ENCODE measurements at regions not wholly inside any gene's neighbourhood (a gene's known extent, or its start where the extent isn't known, plus 50 kb on each side); places are given as distances from the start of the nearest gene placed in this dataset.
A peak's percentile ranks its signal among the peaks of the same experiment; 100 is the strongest.

- intact Hi-C loops (cut with micrococcal nuclease) = no loop called here
Measured at GRCh38 chr18:64276311-64277090, 127.6 kb upstream of the LINC00305 start.

GRCh38 chr18:64275593-64276300 lies 126.9 kb upstream of the LINC00305 start:
- Histone ChIP-seq H3K36me3 (no peaks in the 10 kb centered on the region), H3K4me3 (no peak overlapping the region), H3K4me1 (no peaks in the 10 kb centered on the region), H3K27me3 (ENCODE audit: low read depth) (no peaks in the 10 kb centered on the region), H3K27ac (replicated peaks) (peak overlapping the region; percentile 46), H3K9me3 (replicated peaks) (no peaks in the 10 kb centered on the region)
- TF ChIP-seq, protein P1, sequence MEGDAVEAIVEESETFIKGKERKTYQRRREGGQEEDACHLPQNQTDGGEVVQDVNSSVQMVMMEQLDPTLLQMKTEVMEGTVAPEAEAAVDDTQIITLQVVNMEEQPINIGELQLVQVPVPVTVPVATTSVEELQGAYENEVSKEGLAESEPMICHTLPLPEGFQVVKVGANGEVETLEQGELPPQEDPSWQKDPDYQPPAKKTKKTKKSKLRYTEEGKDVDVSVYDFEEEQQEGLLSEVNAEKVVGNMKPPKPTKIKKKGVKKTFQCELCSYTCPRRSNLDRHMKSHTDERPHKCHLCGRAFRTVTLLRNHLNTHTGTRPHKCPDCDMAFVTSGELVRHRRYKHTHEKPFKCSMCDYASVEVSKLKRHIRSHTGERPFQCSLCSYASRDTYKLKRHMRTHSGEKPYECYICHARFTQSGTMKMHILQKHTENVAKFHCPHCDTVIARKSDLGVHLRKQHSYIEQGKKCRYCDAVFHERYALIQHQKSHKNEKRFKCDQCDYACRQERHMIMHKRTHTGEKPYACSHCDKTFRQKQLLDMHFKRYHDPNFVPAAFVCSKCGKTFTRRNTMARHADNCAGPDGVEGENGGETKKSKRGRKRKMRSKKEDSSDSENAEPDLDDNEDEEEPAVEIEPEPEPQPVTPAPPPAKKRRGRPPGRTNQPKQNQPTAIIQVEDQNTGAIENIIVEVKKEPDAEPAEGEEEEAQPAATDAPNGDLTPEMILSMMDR (IDR thresholded peaks at IDR 0.05; ENCODE audit: borderline replicate concordance) = no peak
- no peak for DNase-seq
- intact Hi-C loops (cut with micrococcal nuclease) = no loop called here

More at GRCh38 chr18:64276311-64277090, 127.6 kb upstream of the LINC00305 start:
- H3K36me3 ChIP-seq = no peaks in the 10 kb centered on the region
- no peak for DNase-seq
- no peaks in the 10 kb centered on the region for H3K4me1 ChIP-seq
- TF ChIP-seq, protein P1 (IDR thresholded peaks at IDR 0.05; ENCODE audit: borderline replicate concordance) = no peak
- no peaks in the 10 kb centered on the region for H3K9me3 ChIP-seq (replicated peaks)
- no peak overlapping the region for H3K4me3 ChIP-seq
- peak overlapping the region; percentile 46 for H3K27ac ChIP-seq (replicated peaks)
- no peaks in the 10 kb centered on the region for H3K27me3 ChIP-seq (ENCODE audit: low read depth)

DNA sequence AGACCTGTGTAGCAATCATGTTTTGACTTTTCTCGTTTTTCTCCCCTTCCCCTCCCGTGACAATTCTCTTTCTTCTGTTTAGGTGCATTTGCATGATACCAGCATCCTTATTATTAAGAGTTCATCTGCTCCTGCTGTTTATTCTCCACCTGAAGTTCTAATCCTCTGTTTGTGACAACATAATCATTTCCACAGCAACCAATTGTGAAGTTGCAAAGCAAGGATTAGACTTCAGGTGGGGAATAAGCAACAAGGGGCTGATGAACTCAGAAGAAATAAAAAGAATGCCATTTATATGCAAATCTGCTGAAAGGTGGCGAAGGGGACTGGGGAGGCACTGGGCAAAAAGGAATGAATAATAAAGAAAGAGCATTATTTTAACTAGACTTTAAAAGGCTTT lies 124.8 kb upstream of the LINC00305 start:
- TF ChIP-seq, protein P1 (IDR thresholded peaks at IDR 0.05; ENCODE audit: borderline replicate concordance) = no peak
- no peaks in the 10 kb centered on the region for H3K36me3 ChIP-seq
- H3K27me3 ChIP-seq (ENCODE audit: low read depth) = no peaks in the 10 kb centered on the region
- no peaks in the 10 kb centered on the region for H3K4me1 ChIP-seq
- DNase-seq = no peak
- no peak overlapping the region for H3K4me3 ChIP-seq
- intact Hi-C loops (cut with micrococcal nuclease) = no loop called here
- no peak overlapping the region for H3K27ac ChIP-seq (replicated peaks)
- H3K9me3 ChIP-seq (replicated peaks) = no peaks in the 10 kb centered on the region

DNA sequence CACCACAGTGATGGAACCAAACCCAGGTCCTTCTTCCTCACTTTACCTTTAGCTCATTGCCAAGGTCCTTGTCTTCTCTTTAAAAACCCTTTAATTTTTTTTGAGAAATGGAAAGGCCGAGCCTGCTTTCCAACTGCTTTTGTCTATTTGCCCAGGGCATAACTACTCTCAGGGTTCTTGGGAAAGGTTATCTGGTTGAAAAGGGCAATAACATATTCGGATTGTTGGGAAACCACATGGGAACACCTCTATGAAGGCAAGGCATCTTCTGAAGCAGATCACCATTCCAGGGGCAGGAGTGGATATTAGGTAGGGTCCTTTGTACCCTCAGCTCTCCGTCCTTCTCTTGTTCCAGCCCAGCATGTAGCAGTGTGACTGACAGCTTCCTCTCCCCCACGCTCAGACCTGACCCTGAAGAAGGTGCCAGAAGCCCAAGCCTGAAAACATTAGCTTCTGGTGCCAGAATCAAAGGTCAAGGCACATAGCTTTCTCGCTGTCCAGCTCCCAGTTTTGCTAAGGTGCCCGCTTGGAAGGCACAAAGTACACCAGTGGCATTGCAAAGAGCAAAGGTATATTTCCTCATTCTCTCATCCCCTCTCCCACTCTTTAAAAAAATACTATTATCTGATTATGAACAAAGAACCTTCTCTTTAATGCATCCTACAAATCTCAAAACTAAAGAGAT lies 123.2 kb upstream of the LINC00305 start:
- Histone ChIP-seq H3K4me1 (no peaks in the 10 kb centered on the region), H3K27ac (replicated peaks) (no peak overlapping the region), H3K36me3 (no peaks in the 10 kb centered on the region), H3K27me3 (ENCODE audit: low read depth) (no peaks in the 10 kb centered on the region), H3K9me3 (replicated peaks) (peaks cover 4% of the 10 kb centered on the region), H3K4me3 (no peak overlapping the region)
- DNase-seq = no peak
- TF ChIP-seq, protein P1 (IDR thresholded peaks at IDR 0.05; ENCODE audit: borderline replicate concordance) = no peak
- intact Hi-C loops (cut with micrococcal nuclease) = no loop called here

DNA sequence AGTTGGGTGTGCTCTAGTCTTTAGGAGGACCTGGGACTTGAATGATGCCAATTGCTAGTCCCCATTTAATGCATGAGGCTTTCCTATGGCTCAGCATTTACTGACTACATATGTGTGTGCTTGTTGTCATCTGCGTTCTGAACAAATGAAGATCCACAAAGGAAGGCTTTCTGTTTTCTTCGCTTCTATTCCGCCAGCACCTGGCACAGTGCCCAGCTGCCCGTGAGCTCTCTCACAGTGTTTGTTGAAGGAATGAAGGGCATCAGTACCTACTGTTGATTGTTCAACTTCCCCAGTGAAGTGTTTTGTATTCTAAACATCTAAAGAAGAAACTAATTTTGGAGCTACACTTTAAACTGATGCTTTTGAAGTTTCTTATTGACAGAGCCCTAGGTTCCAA lies 122.4 kb upstream of the LINC00305 start:
- no peaks in the 10 kb centered on the region for H3K27me3 ChIP-seq (ENCODE audit: low read depth)
- no peaks in the 10 kb centered on the region for H3K36me3 ChIP-seq
- no peaks in the 10 kb centered on the region for H3K4me1 ChIP-seq
- no peak for DNase-seq
- intact Hi-C loops (cut with micrococcal nuclease) = no loop called here
- TF ChIP-seq, protein P1 (IDR thresholded peaks at IDR 0.05; ENCODE audit: borderline replicate concordance) = no peak
- H3K27ac ChIP-seq (replicated peaks) = no peak overlapping the region
- peaks cover 7% of the 10 kb centered on the region for H3K9me3 ChIP-seq (replicated peaks)
- no peak overlapping the region for H3K4me3 ChIP-seq
